Body of pancreas (tissue), 4 donors: ENCODE measurements at regions not wholly inside any gene's neighbourhood (a gene's known extent, or its start where the extent isn't known, plus 50 kb on each side); places are given as distances from the start of the nearest gene placed in this dataset.

Source experiments
- POLR2A ChIP-seq, 3 donors: fragments of 450-650 bp; IDR thresholded peaks; one replicate each; pipeline ENCODE4 v1.6.1; 2016; ENCODE audit warnings: antibody characterized with exemption in 3 of 3, mild to moderate bottlenecking in 2 of 3
- TF ChIP-seq, protein P1 (sequence below), 7 experiments: fragments of 450-650 bp in 4 of 7; fragments of 200-600 bp in 3 of 7; sonication (generic) in 3 of 7; IDR thresholded peaks; one replicate each; pipeline ENCODE4 v1.5.1; 2016 to 2019; ENCODE audit warnings: antibody characterized with exemption in 7 of 7

DNA sequence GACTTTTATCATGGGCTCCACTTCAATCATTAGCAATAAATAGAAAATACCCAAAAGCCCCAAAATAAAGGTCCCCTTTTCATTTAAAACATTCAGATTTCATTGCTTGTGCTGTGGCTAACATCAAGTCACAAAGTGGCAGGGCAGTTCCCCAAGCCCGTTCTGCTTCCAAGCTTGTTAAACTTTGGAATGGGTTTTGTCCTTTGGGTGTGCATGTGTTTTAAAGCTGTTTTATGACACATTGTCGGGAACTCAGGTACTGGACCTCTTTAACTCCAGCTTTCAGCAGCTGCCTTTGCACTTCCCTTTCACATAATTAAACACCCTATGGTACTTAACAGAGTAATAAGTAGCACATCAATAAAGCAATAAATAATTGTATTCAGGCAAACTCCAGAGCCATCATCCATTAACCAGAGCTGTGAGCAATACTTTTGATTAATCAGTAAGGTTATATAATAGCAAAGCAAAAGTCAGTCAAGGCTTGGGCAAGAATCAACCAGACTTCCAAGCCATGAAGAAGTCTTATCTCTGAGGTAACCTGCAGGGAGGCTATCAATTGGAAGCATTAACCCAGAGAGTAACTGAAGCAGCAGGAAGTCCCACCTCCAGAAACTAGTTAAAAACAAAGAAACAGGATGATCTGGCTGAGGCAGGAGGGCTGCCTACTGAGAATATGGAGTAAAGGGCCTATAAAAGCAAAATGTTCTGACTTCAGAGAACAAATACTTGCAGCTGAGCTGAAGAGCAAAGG, 56.1 kb upstream of the ARID5B start:
- TF ChIP-seq, protein P1, sequence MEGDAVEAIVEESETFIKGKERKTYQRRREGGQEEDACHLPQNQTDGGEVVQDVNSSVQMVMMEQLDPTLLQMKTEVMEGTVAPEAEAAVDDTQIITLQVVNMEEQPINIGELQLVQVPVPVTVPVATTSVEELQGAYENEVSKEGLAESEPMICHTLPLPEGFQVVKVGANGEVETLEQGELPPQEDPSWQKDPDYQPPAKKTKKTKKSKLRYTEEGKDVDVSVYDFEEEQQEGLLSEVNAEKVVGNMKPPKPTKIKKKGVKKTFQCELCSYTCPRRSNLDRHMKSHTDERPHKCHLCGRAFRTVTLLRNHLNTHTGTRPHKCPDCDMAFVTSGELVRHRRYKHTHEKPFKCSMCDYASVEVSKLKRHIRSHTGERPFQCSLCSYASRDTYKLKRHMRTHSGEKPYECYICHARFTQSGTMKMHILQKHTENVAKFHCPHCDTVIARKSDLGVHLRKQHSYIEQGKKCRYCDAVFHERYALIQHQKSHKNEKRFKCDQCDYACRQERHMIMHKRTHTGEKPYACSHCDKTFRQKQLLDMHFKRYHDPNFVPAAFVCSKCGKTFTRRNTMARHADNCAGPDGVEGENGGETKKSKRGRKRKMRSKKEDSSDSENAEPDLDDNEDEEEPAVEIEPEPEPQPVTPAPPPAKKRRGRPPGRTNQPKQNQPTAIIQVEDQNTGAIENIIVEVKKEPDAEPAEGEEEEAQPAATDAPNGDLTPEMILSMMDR (IDR thresholded peaks at IDR 0.05), result no peak
- TF ChIP-seq POLR2A (IDR thresholded peaks at IDR 0.05), result no peak
